ENCODE measurements at regions not wholly inside any gene's neighbourhood (a gene's known extent, or its start where the extent isn't known, plus 50 kb on each side); places are given as distances from the start of the nearest gene placed in this dataset.

- no peak for TF ChIP-seq POLR2A (IDR thresholded peaks at IDR 0.05)
- no peak for TF ChIP-seq CTCF (IDR thresholded peaks at IDR 0.05)
Observed at GRCh38 chr14:101179691-101180211, 276.2 kb upstream of the RTL1 start.

Measured in right lobe of liver (tissue), 4 donors.